Heart left ventricle (tissue), 13 donors: ENCODE measurements at regions not wholly inside any gene's neighbourhood (a gene's known extent, or its start where the extent isn't known, plus 50 kb on each side); places are given as distances from the start of the nearest gene placed in this dataset.

Experiments
- CTCF ChIP-seq, 12 donors: fragments of 200-600 bp; sonication (generic) in 4 of 12; IDR thresholded peaks; one replicate each; pipeline versions ENCODE4 v1.5.0 to v1.8.0; 2018 to 2022; ENCODE audit warnings: antibody characterized with exemption in 12 of 12, mild to moderate bottlenecking in 5 of 12
- POLR2A ChIP-seq, 2 donors: fragments of 450-650 bp; IDR thresholded peaks; one replicate each; pipeline ENCODE4 v1.6.1; 2017; ENCODE audit warnings: antibody characterized with exemption in 2 of 2, mild to moderate bottlenecking in 2 of 2, moderate library complexity in 2 of 2
- donor health status: ischemic (EF 13 %, LVEDD 7.1; RV severe dilation, severe dysfunction).
- donor health status: DM: no; HTN: yes; CAD: no.
- donor health status: DM: no; HTN: no; CAD: no.
- donor health status: ischemic (EF 25% LVEDD 6.9; RV normal size, moderate dysfunction).
- donor health status: ischemic (EF 25% LVEDD 5.7; RV mildly dilated, moderate dysfunction).
- donor health status: ischemic (EF 35%, LVEDD 5.7; RV mildly dilated, moderate dysfunction).
- donor health status: nonischemic (EF 11% LVEDD 7.7; RV severe dilation, severe dysfunction).
- donor health status: DM: yes; HTN: yes; CAD: no.
- donor health status: PGD.
- donor health status: ischemic (EF 29% LVEDD 5.4; RV normal size, mild dysfunction).
- donor health status: nonischemic (EF 23%, LVEDD 6.1; RV moderate dilation, normal function).

DNA sequence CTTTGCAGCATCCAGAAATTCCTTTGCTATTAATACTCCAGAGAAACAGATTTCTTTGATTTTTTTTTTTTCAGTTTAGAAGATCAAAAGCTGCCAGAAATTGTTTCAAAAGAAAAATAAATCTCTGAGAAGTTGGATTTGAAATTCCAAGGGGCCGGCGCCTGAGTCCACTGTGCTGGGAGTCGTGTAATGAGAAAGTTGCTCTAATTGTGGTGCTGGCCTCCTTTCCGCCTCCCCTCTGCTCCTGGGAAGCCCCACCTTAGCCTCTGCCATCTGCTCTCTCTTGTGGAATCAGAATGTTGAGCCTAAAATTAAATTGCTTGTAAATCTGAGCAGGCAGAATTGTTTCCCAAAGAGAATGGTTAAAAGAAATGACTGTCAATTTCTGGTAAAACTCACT is 93.3 kb downstream of the EMX2 start:
- TF ChIP-seq POLR2A (IDR thresholded peaks at IDR 0.05) (no peak), CTCF (IDR thresholded peaks at IDR 0.05) (no peak)
